HG03108 (cell line): ENCODE measurements at regions not wholly inside any gene's neighbourhood (a gene's known extent, or its start where the extent isn't known, plus 50 kb on each side); places are given as distances from the start of the nearest gene placed in this dataset.
"Not testable (repeated sequence)": the region's sequence is repeated elsewhere in the genome, so short reads cannot be mapped to it uniquely, and the experiment has no call there.

Experiments
- ATAC-seq: cut with Tn5 transposase; IDR thresholded peaks from one replicate; pipeline ENCODE4 v1.9.1; 2021; ENCODE audit warnings: moderate library complexity; ENCODE audit not compliant: unreplicated experiment

- ATAC-seq, result no peak
Observed at GRCh38 chr12:60184096-60184495, 588.3 kb downstream of the SLC16A7 start.

- ATAC-seq, result no peak
Observed at GRCh38 chr12:60185060-60185459, 589.2 kb downstream of the SLC16A7 start.

GRCh38 chr12:60191271-60191670, 595.4 kb downstream of the SLC16A7 start:
- ATAC-seq, result no peak

- no peak for ATAC-seq
Observed at GRCh38 chr12:60191676-60192359, 596.0 kb downstream of the SLC16A7 start.

- ATAC-seq, result no peak
Observed at GRCh38 chr12:60194678-60195077, 598.8 kb downstream of the SLC16A7 start.

- ATAC-seq, result no peak
Observed at GRCh38 chr12:60195483-60195882, 599.7 kb downstream of the SLC16A7 start.

GRCh38 chr12:60196366-60196765, 600.5 kb downstream of the SLC16A7 start:
- ATAC-seq, result no peak

GRCh38 chr12:60197589-60197988, 601.8 kb downstream of the SLC16A7 start:
- ATAC-seq, result no peak

GRCh38 chr12:60201891-60202290, 606.1 kb downstream of the SLC16A7 start:
- no peak for ATAC-seq

GRCh38 chr12:60205500-60205899, 609.7 kb downstream of the SLC16A7 start:
- ATAC-seq, result no peak

- ATAC-seq, result no peak
Observed at GRCh38 chr12:60209521-60209920, 613.7 kb downstream of the SLC16A7 start.

- ATAC-seq, result no peak
Observed at GRCh38 chr12:60209933-60210332, 614.1 kb downstream of the SLC16A7 start.

- ATAC-seq, result no peak
Observed at GRCh38 chr12:60210756-60211155, 614.9 kb downstream of the SLC16A7 start.

- no peak for ATAC-seq
Observed at GRCh38 chr12:60211244-60211643, 615.4 kb downstream of the SLC16A7 start.

- no peak for ATAC-seq
Observed at GRCh38 chr12:60212159-60213000, 616.6 kb downstream of the SLC16A7 start.

GRCh38 chr12:60213272-60213671, 617.4 kb downstream of the SLC16A7 start:
- not testable (repeated sequence) for ATAC-seq

- ATAC-seq, result no peak
Observed at GRCh38 chr12:60216226-60216625, 620.4 kb downstream of the SLC16A7 start.

- no peak for ATAC-seq
Observed at GRCh38 chr12:60223242-60223641, 627.4 kb downstream of the SLC16A7 start.

- ATAC-seq, result no peak
Observed at GRCh38 chr12:60225216-60226000, 629.6 kb downstream of the SLC16A7 start.

GRCh38 chr12:60227916-60228315, 632.1 kb downstream of the SLC16A7 start:
- no peak for ATAC-seq

- no peak for ATAC-seq
Observed at GRCh38 chr12:60230056-60230455, 634.2 kb downstream of the SLC16A7 start.
